Neutrophil (primary cell): ENCODE measurements at regions not wholly inside any gene's neighbourhood (a gene's known extent, or its start where the extent isn't known, plus 50 kb on each side); places are given as distances from the start of the nearest gene placed in this dataset.

ENCODE experiments used
- H3K27ac ChIP-seq: fragments of 200-600 bp; sonication (generic); 2 replicates; pipeline ENCODE4 v1.5.1; 2016; ENCODE audit warnings: mild to moderate bottlenecking, moderate library complexity
- H3K27me3 ChIP-seq: fragments of 200-600 bp; sonication (generic); 2 replicates; pipeline ENCODE4 v1.6.0; 2016; ENCODE audit warnings: mild to moderate bottlenecking
- H3K36me3 ChIP-seq: fragments of 200-600 bp; sonication (generic); 2 replicates; pipeline ENCODE4 v1.5.1; 2017
- H3K4me1 ChIP-seq, 2 experiments: fragments of 200-600 bp in 1 of 2; sonication (generic) in 1 of 2; 1 replicate in 1 of 2; 2 replicates in 1 of 2; pipeline versions ENCODE4 v1.5.1 to v1.6.1; 2013 to 2016; ENCODE audit warnings: low read depth in 1 of 2, low read length in 1 of 2, mild to moderate bottlenecking in 1 of 2, moderate library complexity in 1 of 2; ENCODE audit not compliant: control insufficient read depth in 1 of 2, insufficient read depth in 1 of 2
- H3K4me3 ChIP-seq, 2 experiments: fragments of 200-600 bp in 1 of 2; sonication (generic) in 1 of 2; 1 replicate in 1 of 2; 2 replicates in 1 of 2; pipeline ENCODE4 v1.5.1; 2013 to 2016; ENCODE audit warnings: low read depth in 1 of 2, low read length in 1 of 2, mild to moderate bottlenecking in 1 of 2, moderate library complexity in 1 of 2
- H3K9me3 ChIP-seq: fragments of 200-600 bp; sonication (generic); 2 replicates; pipeline ENCODE4 v1.5.1; 2016
- TF ChIP-seq, protein P1 (sequence below): fragments of 200-600 bp; sonication (generic); IDR thresholded peaks from 2 replicates; pipeline ENCODE4 v1.5.1; 2016; ENCODE audit warnings: antibody characterized with exemption

DNA sequence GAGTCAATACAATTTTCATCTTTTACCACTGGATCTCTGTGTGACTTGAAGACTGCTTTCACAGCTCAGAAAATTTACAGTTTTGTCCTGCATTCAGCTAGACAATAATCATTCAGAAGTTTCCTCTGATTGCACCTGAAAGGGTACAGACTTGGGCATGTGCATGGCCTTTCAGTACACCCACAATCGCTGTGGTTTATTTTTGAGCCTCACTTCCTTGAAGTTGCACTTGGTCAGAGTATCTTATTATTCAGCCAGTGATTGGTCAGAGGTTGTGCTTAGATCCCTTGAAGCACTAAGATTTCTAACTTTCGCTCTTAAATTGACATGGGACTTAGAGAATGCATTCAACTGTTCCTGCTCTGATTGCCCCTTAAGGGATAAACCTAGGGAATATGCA lies 508.2 kb downstream of the FAM181B start:
- Histone ChIP-seq H3K36me3 (no peaks in the 10 kb centered on the region), H3K9me3 (no peaks in the 10 kb centered on the region), H3K27me3 (no peaks in the 10 kb centered on the region), H3K27ac (no peak overlapping the region), H3K4me3 (no peak overlapping the region), H3K4me1 (no peaks in the 10 kb centered on the region)
- TF ChIP-seq, protein P1, sequence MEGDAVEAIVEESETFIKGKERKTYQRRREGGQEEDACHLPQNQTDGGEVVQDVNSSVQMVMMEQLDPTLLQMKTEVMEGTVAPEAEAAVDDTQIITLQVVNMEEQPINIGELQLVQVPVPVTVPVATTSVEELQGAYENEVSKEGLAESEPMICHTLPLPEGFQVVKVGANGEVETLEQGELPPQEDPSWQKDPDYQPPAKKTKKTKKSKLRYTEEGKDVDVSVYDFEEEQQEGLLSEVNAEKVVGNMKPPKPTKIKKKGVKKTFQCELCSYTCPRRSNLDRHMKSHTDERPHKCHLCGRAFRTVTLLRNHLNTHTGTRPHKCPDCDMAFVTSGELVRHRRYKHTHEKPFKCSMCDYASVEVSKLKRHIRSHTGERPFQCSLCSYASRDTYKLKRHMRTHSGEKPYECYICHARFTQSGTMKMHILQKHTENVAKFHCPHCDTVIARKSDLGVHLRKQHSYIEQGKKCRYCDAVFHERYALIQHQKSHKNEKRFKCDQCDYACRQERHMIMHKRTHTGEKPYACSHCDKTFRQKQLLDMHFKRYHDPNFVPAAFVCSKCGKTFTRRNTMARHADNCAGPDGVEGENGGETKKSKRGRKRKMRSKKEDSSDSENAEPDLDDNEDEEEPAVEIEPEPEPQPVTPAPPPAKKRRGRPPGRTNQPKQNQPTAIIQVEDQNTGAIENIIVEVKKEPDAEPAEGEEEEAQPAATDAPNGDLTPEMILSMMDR, result no peak

DNA sequence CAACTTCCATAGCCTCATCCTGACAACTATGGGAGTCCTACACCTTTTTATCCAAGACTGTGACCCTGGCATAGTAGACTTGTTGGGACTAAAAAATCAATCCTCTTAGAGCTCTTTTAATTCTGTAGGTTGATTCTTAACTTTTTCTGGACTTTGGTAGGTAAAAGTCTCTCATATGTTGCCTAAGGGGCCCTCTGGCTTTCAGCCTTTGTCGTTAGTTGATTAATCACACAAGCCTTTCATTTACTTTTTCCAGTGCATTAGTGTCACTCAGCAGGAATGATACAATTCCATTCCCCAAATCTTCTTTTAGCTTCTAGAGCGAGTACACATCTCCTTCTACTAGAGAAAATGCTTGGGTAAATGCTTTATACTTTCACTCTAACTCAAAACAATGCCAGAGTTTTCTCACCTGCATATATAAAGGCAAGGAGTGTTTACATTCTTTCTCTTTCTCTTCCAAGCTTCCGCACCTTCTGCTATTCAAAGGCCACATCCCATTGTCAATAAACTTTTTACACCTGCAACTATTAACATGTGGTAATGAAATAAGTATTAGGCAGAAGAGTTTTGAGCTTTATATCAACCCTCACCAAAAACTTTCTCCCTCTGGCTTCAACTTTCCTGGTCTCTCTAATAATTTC lies 516.6 kb downstream of the FAM181B start:
- Histone ChIP-seq H3K27ac (no peak overlapping the region), H3K36me3 (no peaks in the 10 kb centered on the region), H3K4me1 (no peaks in the 10 kb centered on the region), H3K27me3 (no peaks in the 10 kb centered on the region), H3K4me3 (no peak overlapping the region), H3K9me3 (no peaks in the 10 kb centered on the region)
- TF ChIP-seq, protein P1, result no peak

DNA sequence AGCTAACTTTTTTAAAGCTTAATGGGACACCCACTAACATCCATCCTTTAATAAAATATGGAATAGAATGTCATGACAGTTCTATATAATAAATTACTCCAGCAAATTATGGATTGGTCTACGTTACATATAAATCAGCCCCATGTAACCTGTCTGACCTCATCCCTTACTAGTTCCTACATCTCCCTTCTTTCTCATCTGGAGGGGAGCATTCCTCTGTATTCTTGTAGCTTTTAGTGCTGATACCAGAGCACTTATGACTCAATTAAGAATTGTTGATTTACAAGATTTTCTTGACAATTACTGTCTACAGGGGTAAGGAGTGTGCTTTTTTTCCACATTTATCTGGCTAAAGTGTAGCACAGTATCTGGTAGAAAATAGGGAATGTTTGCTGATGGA lies 523.7 kb downstream of the FAM181B start:
- Histone ChIP-seq H3K9me3 (no peaks in the 10 kb centered on the region), H3K36me3 (no peaks in the 10 kb centered on the region), H3K4me3 (no peak overlapping the region), H3K4me1 (no peaks in the 10 kb centered on the region), H3K27ac (no peak overlapping the region), H3K27me3 (no peaks in the 10 kb centered on the region)
- TF ChIP-seq, protein P1, result no peak

DNA sequence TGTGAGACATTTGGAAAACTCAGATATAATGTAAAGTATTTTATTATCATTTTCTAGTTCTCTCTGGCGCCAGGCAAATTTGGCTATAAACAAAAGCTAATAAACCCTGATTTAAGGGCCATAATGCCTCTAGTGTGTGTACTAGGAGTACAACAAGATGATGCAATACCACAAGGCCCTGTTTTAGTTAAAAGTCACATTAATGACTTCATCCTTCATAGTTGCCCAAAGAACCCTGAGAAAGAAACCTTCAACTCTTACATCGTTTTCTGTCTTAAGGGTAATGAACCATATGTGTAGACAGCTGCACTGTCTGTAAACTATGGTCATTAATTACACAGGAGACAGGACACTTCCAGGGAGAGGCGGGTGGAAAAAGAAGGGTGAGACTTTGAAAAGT lies 538.4 kb downstream of the FAM181B start:
- H3K36me3 ChIP-seq, result no peaks in the 10 kb centered on the region
- no peaks in the 10 kb centered on the region for H3K9me3 ChIP-seq
- H3K4me3 ChIP-seq, result no peak overlapping the region
- no peaks in the 10 kb centered on the region for H3K4me1 ChIP-seq
- no peak overlapping the region for H3K27ac ChIP-seq
- TF ChIP-seq, protein P1, result no peak
- H3K27me3 ChIP-seq, result no peaks in the 10 kb centered on the region

DNA sequence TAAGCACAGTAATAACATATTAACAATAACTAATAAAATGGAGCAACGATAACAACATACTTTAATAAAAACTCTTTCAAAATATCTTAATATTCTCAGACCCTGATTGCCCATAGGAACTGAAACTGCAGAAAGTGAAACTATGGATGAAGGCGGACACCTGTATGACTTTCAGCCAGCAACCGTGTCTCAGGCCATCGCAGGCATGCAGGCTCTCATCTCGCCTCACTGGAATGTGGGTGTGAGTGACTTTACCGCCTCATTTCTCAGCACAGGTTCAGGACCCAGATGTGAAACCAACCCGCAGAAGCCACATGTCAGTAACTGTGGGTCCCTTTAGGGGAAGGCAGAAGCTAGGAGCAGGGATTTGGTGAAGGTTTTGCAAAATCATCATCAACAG lies 539.1 kb downstream of the FAM181B start:
- H3K27me3 ChIP-seq, result no peaks in the 10 kb centered on the region
- no peak overlapping the region for H3K27ac ChIP-seq
- H3K4me3 ChIP-seq, result no peak overlapping the region
- no peaks in the 10 kb centered on the region for H3K9me3 ChIP-seq
- TF ChIP-seq, protein P1, result no peak
- H3K4me1 ChIP-seq, result no peaks in the 10 kb centered on the region
- no peaks in the 10 kb centered on the region for H3K36me3 ChIP-seq
